ENCODE measurements at regions not wholly inside any gene's neighbourhood (a gene's known extent, or its start where the extent isn't known, plus 50 kb on each side); places are given as distances from the start of the nearest gene placed in this dataset.

GRCh38 chr20:9935285-9935684 lies 96.4 kb upstream of the PAK5 start:
- no peaks in the 10 kb centered on the region for H3K4me1 ChIP-seq
- H3K9me3 ChIP-seq (replicated peaks), result no peaks in the 10 kb centered on the region
- H3K27ac ChIP-seq, result no peak overlapping the region
- H3K27me3 ChIP-seq, result no peaks in the 10 kb centered on the region; the same call in none of the 2 replicates
- no peak overlapping the region for H3K4me3 ChIP-seq
- no peak for DNase-seq
- H3K36me3 ChIP-seq, result no peaks in the 10 kb centered on the region

GRCh38 chr20:9930142-9930541 lies 91.3 kb upstream of the PAK5 start:
- Histone ChIP-seq H3K9me3 (replicated peaks) (no peaks in the 10 kb centered on the region), H3K4me1 (no peaks in the 10 kb centered on the region), H3K4me3 (no peak overlapping the region), H3K27me3 (peaks cover 2% of the 10 kb centered on the region; the same call in 1 of the 2 replicates), H3K36me3 (no peaks in the 10 kb centered on the region), H3K27ac (no peak overlapping the region)
- DNase-seq, result no peak

GRCh38 chr20:9928955-9929354 lies 90.1 kb upstream of the PAK5 start:
- H3K36me3 ChIP-seq, result no peaks in the 10 kb centered on the region

GRCh38 chr20:9928281-9928737 lies 89.4 kb upstream of the PAK5 start:
- no peak for DNase-seq
- H3K36me3 ChIP-seq, result no peaks in the 10 kb centered on the region
- no peaks in the 10 kb centered on the region for H3K4me1 ChIP-seq
- H3K4me3 ChIP-seq, result no peak overlapping the region
- H3K9me3 ChIP-seq (replicated peaks), result no peaks in the 10 kb centered on the region
- peaks cover 4% of the 10 kb centered on the region; the same call in 1 of the 2 replicates for H3K27me3 ChIP-seq
- no peak overlapping the region for H3K27ac ChIP-seq

More at GRCh38 chr20:9928955-9929354, 90.1 kb upstream of the PAK5 start:
- no peak overlapping the region for H3K27ac ChIP-seq
- DNase-seq, result no peak
- no peak overlapping the region for H3K4me3 ChIP-seq
- H3K27me3 ChIP-seq, result peaks cover 4% of the 10 kb centered on the region; the same call in 1 of the 2 replicates
- H3K9me3 ChIP-seq (replicated peaks), result no peaks in the 10 kb centered on the region
- H3K4me1 ChIP-seq, result no peaks in the 10 kb centered on the region

- DNase-seq, result no peak
Measured at GRCh38 chr20:9927224-9927623, 88.3 kb upstream of the PAK5 start.

GRCh38 chr20:9926476-9926875 lies 87.6 kb upstream of the PAK5 start:
- Histone ChIP-seq H3K4me1 (no peaks in the 10 kb centered on the region), H3K4me3 (no peak overlapping the region), H3K36me3 (no peaks in the 10 kb centered on the region), H3K27me3 (peaks cover 6% of the 10 kb centered on the region; the same call in 1 of the 2 replicates), H3K9me3 (replicated peaks) (no peaks in the 10 kb centered on the region), H3K27ac (no peak overlapping the region)
- no peak for DNase-seq

More at GRCh38 chr20:9927224-9927623, 88.3 kb upstream of the PAK5 start:
- Histone ChIP-seq H3K9me3 (replicated peaks) (no peaks in the 10 kb centered on the region), H3K27ac (no peak overlapping the region), H3K36me3 (no peaks in the 10 kb centered on the region), H3K4me1 (no peaks in the 10 kb centered on the region), H3K27me3 (peaks cover 4% of the 10 kb centered on the region; the same call in 1 of the 2 replicates), H3K4me3 (no peak overlapping the region)

GRCh38 chr20:9926007-9926406 lies 87.1 kb upstream of the PAK5 start:
- no peaks in the 10 kb centered on the region for H3K36me3 ChIP-seq
- no peaks in the 10 kb centered on the region for H3K9me3 ChIP-seq (replicated peaks)
- no peak overlapping the region for H3K27ac ChIP-seq
- H3K4me1 ChIP-seq, result no peaks in the 10 kb centered on the region
- no peak overlapping the region for H3K4me3 ChIP-seq
- peaks cover 11% of the 10 kb centered on the region; the same call in 1 of the 2 replicates for H3K27me3 ChIP-seq
- no peak for DNase-seq

- no peak overlapping the region for H3K27ac ChIP-seq
- no peaks in the 10 kb centered on the region for H3K36me3 ChIP-seq
- no peak overlapping the region for H3K4me3 ChIP-seq
- H3K27me3 ChIP-seq, result peaks cover 11% of the 10 kb centered on the region; the same call in 1 of the 2 replicates
- H3K4me1 ChIP-seq, result no peaks in the 10 kb centered on the region
- no peak for DNase-seq
- H3K9me3 ChIP-seq (replicated peaks), result no peaks in the 10 kb centered on the region
Measured at GRCh38 chr20:9923648-9924047, 84.8 kb upstream of the PAK5 start.

- H3K27ac ChIP-seq, result no peak overlapping the region
- H3K4me1 ChIP-seq, result no peaks in the 10 kb centered on the region
- no peak overlapping the region for H3K4me3 ChIP-seq
- DNase-seq, result no peak
- no peaks in the 10 kb centered on the region for H3K9me3 ChIP-seq (replicated peaks)
- no peaks in the 10 kb centered on the region for H3K36me3 ChIP-seq
- H3K27me3 ChIP-seq, result peaks cover 11% of the 10 kb centered on the region; the same call in 1 of the 2 replicates
Measured at GRCh38 chr20:9920866-9921265, 82.0 kb upstream of the PAK5 start.

GRCh38 chr20:9919271-9920014 lies 80.6 kb upstream of the PAK5 start:
- Histone ChIP-seq H3K27ac (no peak overlapping the region), H3K27me3 (0 out of 2 replicates have a peak, but pooled peaks cover 9% of the 10 kb centered on the region), H3K36me3 (no peaks in the 10 kb centered on the region), H3K4me3 (no peak overlapping the region), H3K9me3 (replicated peaks) (no peaks in the 10 kb centered on the region), H3K4me1 (no peaks in the 10 kb centered on the region)
- DNase-seq, result no peak

- no peak for DNase-seq
- H3K27ac ChIP-seq, result no peak overlapping the region
- H3K9me3 ChIP-seq (replicated peaks), result no peaks in the 10 kb centered on the region
- no peak overlapping the region for H3K4me3 ChIP-seq
- H3K27me3 ChIP-seq, result peaks cover 10% of the 10 kb centered on the region; the same call in 1 of the 2 replicates
- no peaks in the 10 kb centered on the region for H3K36me3 ChIP-seq
- no peaks in the 10 kb centered on the region for H3K4me1 ChIP-seq
Measured at GRCh38 chr20:9918348-9918747, 79.5 kb upstream of the PAK5 start.

- no peaks in the 10 kb centered on the region for H3K36me3 ChIP-seq
- H3K4me1 ChIP-seq, result no peaks in the 10 kb centered on the region
- no peaks in the 10 kb centered on the region for H3K9me3 ChIP-seq (replicated peaks)
- DNase-seq, result no peak
- no peak overlapping the region for H3K27ac ChIP-seq
- no peak overlapping the region for H3K4me3 ChIP-seq
- H3K27me3 ChIP-seq, result peaks cover 14% of the 10 kb centered on the region; the same call in 1 of the 2 replicates
Measured at GRCh38 chr20:9916761-9917160, 77.9 kb upstream of the PAK5 start.

- H3K27ac ChIP-seq, result no peak overlapping the region
- H3K9me3 ChIP-seq (replicated peaks), result no peaks in the 10 kb centered on the region
- H3K36me3 ChIP-seq, result no peaks in the 10 kb centered on the region
- H3K4me1 ChIP-seq, result no peaks in the 10 kb centered on the region
- peak; percentile 13 to 59 for DNase-seq
- H3K27me3 ChIP-seq, result peaks cover 7% of the 10 kb centered on the region; the same call in 1 of the 2 replicates
- no peak overlapping the region for H3K4me3 ChIP-seq
Measured at GRCh38 chr20:9912858-9913434, 74.1 kb upstream of the PAK5 start.

- no peak for DNase-seq
Measured at GRCh38 chr20:9912290-9912689, 73.4 kb upstream of the PAK5 start.

GRCh38 chr20:9911519-9911918 lies 72.6 kb upstream of the PAK5 start:
- Histone ChIP-seq H3K36me3 (no peaks in the 10 kb centered on the region), H3K27me3 (peaks cover 7% of the 10 kb centered on the region; the same call in 1 of the 2 replicates), H3K4me3 (no peak overlapping the region), H3K9me3 (replicated peaks) (no peaks in the 10 kb centered on the region), H3K27ac (no peak overlapping the region), H3K4me1 (no peaks in the 10 kb centered on the region)
- DNase-seq, result no peak

More at GRCh38 chr20:9912290-9912689, 73.4 kb upstream of the PAK5 start:
- H3K36me3 ChIP-seq, result no peaks in the 10 kb centered on the region
- no peaks in the 10 kb centered on the region for H3K9me3 ChIP-seq (replicated peaks)
- H3K27me3 ChIP-seq, result peaks cover 7% of the 10 kb centered on the region; the same call in 1 of the 2 replicates
- no peaks in the 10 kb centered on the region for H3K4me1 ChIP-seq
- no peak overlapping the region for H3K4me3 ChIP-seq
- no peak overlapping the region for H3K27ac ChIP-seq

Measured in SJCRH30 (cell line).